22Rv1 (cell line): ENCODE measurements at regions not wholly inside any gene's neighbourhood (a gene's known extent, or its start where the extent isn't known, plus 50 kb on each side); places are given as distances from the start of the nearest gene placed in this dataset.

Experiments used
- ZFX ChIP-seq: fragments of 450-650 bp; IDR thresholded peaks from 2 replicates; pipeline ENCODE4 v1.6.1; 2017; ENCODE audit warnings: antibody characterized with exemption, borderline replicate concordance
- TF ChIP-seq, protein P1 (sequence below): fragments of 450-650 bp; IDR thresholded peaks from 2 replicates; pipeline ENCODE4 v1.5.1; 2017; ENCODE audit warnings: mild to moderate bottlenecking

DNA sequence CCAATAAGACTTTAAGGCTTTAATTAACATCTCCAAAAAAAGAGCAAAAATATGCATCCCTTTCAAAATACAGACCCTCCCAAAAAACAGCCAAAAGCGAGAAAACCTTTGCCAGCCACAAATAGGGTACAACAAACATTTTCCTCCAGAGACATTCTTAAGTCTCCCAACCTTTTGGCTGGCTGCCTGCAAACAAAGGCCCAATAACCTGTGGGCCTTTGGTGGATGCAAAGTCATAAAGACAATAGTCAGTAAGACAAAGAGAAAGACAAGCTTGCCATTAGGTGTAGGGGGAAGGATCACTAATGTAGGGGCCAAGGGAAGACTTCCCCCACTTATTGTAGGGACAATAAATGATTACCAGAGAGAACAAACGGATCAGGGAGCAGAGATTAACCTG is 215.5 kb upstream of the ZFP42 start:
- TF ChIP-seq, protein P1, sequence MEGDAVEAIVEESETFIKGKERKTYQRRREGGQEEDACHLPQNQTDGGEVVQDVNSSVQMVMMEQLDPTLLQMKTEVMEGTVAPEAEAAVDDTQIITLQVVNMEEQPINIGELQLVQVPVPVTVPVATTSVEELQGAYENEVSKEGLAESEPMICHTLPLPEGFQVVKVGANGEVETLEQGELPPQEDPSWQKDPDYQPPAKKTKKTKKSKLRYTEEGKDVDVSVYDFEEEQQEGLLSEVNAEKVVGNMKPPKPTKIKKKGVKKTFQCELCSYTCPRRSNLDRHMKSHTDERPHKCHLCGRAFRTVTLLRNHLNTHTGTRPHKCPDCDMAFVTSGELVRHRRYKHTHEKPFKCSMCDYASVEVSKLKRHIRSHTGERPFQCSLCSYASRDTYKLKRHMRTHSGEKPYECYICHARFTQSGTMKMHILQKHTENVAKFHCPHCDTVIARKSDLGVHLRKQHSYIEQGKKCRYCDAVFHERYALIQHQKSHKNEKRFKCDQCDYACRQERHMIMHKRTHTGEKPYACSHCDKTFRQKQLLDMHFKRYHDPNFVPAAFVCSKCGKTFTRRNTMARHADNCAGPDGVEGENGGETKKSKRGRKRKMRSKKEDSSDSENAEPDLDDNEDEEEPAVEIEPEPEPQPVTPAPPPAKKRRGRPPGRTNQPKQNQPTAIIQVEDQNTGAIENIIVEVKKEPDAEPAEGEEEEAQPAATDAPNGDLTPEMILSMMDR, result no peak
- TF ChIP-seq ZFX, result no peak
